GM13977 (cell line): ENCODE measurements at regions not wholly inside any gene's neighbourhood (a gene's known extent, or its start where the extent isn't known, plus 50 kb on each side); places are given as distances from the start of the nearest gene placed in this dataset.

Experiments
- DNase-seq: peaks from one replicate; pipeline ENCODE4 v3.0.0; 2012; ENCODE audit warnings: low spot score
- CTCF ChIP-seq: IDR thresholded peaks from 2 replicates; pipeline ENCODE4 v1.5.1; 2012; ENCODE audit warnings: mild to moderate bottlenecking, control low read depth; ENCODE audit not compliant: insufficient read depth; ENCODE audit errors: extremely low read depth, missing control alignments
- in situ Hi-C: fragments of 300-500 bp; cut with MboI; formaldehyde crosslinking; loops from one replicate; pipeline ENCODE4 v1.12.0; 2022; ENCODE audit warnings: low sequenced_read_pairs, low pct_unique_long_range_greater_than_20kb, mixed read lengths, inconsistent platforms; ENCODE audit not compliant: unreplicated experiment

GRCh38 chr3:104731074-104731473 lies 635.6 kb upstream of the ALCAM start:
- DNase-seq: no peak
- TF ChIP-seq CTCF: no peak
- in situ Hi-C loops: no loop called here

DNA sequence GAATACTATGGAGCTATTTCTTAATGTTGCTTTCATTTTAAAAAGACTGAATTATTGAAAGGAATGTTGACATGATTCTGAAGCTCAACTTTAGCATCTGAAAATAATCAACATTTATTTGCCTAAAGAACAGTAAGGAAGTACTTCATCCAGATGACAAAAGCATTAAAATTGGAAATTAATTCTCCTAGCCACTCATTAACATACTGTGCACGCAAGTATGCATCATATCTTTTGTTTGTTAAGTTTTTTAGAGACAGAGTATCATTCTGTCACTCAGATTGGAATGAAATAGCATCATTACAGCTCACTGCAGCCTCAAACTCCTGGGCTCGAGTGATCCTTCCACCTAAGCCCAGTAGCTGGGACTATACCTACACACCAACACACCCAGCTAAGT lies 632.1 kb upstream of the ALCAM start:
- no peak for TF ChIP-seq CTCF
- in situ Hi-C loops: no loop called here
- DNase-seq: no peak

GRCh38 chr3:104735691-104736090 lies 631.0 kb upstream of the ALCAM start:
- TF ChIP-seq CTCF: no peak
- in situ Hi-C loops: no loop called here

DNA sequence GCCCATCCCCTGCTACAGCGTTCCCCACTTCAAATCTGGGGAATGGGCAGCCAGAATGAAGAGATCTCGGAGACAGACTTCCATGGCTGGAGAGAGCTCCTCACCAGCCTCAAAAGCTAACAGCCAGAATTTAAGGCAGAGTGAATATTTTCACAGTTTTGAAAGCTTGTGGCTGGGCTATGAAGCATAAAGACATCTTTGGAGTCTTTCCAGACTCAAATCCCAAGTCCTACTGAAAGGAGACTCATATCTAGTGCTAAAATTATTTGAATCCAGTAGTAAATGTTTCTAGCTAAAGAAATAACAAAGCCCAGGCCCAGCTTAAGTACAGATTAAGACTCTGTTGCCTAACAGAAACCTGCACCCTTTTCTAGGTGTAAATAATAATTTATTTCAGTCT lies 628.4 kb upstream of the ALCAM start:
- DNase-seq: no peak
- in situ Hi-C loops: no loop called here
- TF ChIP-seq CTCF: no peak

More at GRCh38 chr3:104735691-104736090, 631.0 kb upstream of the ALCAM start:
- DNase-seq: no peak

DNA sequence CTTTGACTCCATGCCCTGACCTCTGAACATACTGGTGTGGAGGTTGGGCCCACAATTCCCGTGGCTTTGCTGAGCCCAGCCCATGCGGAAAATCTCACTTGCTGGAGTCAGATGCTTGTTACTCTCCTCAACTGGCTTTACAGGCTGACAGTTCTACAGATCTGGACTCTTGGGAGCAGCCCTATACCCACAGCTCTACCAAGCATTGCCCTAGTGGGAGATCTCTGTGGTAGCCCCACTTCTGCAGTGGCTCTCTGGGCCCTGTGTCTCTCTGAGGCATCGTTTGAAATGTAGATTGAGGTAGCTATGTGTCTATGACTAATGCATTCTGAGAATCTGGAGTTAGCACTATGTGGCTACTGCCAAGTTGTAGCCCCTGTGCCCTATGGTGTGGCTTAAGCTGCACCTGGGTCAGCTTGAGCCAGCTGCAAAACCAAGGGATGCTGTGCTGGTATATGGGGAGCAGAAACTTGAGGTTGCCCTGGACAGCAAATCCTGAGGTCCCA lies 625.8 kb upstream of the ALCAM start:
- TF ChIP-seq CTCF: no peak
- DNase-seq: no peak
- in situ Hi-C loops: no loop called here

- no peak for DNase-seq
- in situ Hi-C loops: no loop called here
- TF ChIP-seq CTCF: no peak
Measured at GRCh38 chr3:104742044-104742443, 624.7 kb upstream of the ALCAM start.

GRCh38 chr3:104745313-104745712 lies 621.4 kb upstream of the ALCAM start:
- in situ Hi-C loops: no loop called here
- DNase-seq: no peak
- TF ChIP-seq CTCF: no peak
